ENCODE measurements at regions not wholly inside any gene's neighbourhood (a gene's known extent, or its start where the extent isn't known, plus 50 kb on each side); places are given as distances from the start of the nearest gene placed in this dataset.

DNA sequence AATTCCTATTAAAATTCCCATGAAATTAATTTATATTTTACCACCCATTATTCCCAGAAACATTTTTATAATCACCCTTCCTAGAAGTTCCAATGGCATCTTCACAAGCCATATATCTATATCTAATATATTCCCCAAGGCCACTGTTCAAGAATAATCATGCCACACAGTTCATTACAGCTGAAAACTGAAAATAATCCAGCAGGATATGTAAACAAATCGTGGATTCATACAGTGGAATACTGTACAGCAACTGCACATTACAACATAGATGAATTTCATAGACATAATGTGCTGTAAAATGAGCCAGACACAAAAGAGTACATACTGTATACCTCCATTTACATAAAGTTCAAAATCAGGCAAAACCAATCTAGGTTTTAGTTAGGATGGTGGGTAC lies 63.9 kb upstream of the SERPINE2 start:
- no peak overlapping the region for H3K4me2 ChIP-seq (ENCODE audit: control insufficient read depth, extremely low read depth, insufficient read depth, low read depth, low read length)
- peak; percentile 9 for FAIRE-seq
- H4K20me1 ChIP-seq (ENCODE audit: control insufficient read depth, extremely low read depth, insufficient read depth, low read length) = no peaks in the 10 kb centered on the region

DNA sequence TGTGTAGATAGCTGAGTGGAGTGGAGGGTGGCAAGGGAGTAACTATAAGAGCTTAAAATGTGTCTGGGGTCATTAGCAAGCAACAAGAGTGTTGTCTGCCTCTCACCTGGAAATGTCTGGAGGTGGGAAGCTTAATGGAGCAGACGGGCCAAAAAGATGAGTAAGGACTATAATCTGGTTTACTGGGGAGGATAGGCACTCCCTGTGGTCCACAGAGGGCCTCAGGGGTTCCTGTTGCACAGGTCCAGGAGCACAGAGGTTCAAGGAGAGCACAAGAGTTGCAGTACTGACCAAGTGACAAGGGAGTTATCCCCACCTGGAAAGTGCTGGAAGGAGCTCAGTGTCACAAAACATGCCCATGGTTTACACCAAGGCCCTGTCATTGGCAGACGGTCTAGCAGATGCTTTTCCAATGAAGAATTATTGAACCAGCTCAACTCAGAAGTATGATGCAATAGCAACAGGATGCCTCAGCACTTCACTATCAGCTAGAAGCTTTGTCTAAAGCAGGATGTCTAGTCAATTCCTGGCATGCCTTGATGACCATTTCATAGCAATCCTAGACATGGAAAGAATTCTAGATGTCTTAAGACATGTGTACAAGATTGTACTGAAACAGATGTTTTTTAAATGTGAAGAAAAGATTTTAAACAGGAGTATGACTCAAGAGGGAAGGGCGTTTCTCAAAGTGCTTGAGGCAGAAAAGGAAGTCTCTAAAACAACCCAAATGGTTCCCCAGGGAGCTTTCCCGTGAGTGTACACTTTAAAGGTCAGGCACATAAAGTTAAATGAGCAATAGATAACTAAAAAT lies 62.9 kb upstream of the SERPINE2 start:
- H4K20me1 ChIP-seq (ENCODE audit: control insufficient read depth, extremely low read depth, insufficient read depth, low read length) = no peaks in the 10 kb centered on the region
- H3K27me3 ChIP-seq (ENCODE audit: control insufficient read depth, extremely low read depth, insufficient read depth, low read length) = no peaks in the 10 kb centered on the region
- peak; percentile 98 for DNase-seq (ENCODE audit: low read depth, low spot score)
- H3K36me3 ChIP-seq (ENCODE audit: control insufficient read depth in 2 of 2, extremely low read depth in 1 of 2, insufficient read depth in 2 of 2, low read length in 2 of 2) = no peaks in the 10 kb centered on the region
- TF ChIP-seq, protein P1, sequence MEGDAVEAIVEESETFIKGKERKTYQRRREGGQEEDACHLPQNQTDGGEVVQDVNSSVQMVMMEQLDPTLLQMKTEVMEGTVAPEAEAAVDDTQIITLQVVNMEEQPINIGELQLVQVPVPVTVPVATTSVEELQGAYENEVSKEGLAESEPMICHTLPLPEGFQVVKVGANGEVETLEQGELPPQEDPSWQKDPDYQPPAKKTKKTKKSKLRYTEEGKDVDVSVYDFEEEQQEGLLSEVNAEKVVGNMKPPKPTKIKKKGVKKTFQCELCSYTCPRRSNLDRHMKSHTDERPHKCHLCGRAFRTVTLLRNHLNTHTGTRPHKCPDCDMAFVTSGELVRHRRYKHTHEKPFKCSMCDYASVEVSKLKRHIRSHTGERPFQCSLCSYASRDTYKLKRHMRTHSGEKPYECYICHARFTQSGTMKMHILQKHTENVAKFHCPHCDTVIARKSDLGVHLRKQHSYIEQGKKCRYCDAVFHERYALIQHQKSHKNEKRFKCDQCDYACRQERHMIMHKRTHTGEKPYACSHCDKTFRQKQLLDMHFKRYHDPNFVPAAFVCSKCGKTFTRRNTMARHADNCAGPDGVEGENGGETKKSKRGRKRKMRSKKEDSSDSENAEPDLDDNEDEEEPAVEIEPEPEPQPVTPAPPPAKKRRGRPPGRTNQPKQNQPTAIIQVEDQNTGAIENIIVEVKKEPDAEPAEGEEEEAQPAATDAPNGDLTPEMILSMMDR (optimal IDR thresholded peaks at IDR 0.05 in 1 of 3, IDR thresholded peaks at IDR 0.05 in 1 of 3, conservative IDR thresholded peaks at IDR 0.05 in 1 of 3; ENCODE audit: extremely low read depth in 1 of 3, insufficient read depth in 2 of 3, low read length in 3 of 3) = no peak
- no peak for TF ChIP-seq EZH2 (IDR thresholded peaks at IDR 0.05; ENCODE audit: low read length)
- no peaks in the 10 kb centered on the region for H3K79me2 ChIP-seq (ENCODE audit: control insufficient read depth, insufficient read depth, low read length)
- no peak overlapping the region for H3K4me3 ChIP-seq (ENCODE audit: control insufficient read depth in 2 of 3, extremely low read depth in 1 of 3, insufficient read depth in 2 of 3, low read depth in 1 of 3, low read length in 3 of 3)
- no peak overlapping the region for H3K9ac ChIP-seq (ENCODE audit: control insufficient read depth, extremely low read depth, insufficient read depth, low read length)
- H3K4me1 ChIP-seq (ENCODE audit: control insufficient read depth, extremely low read depth, insufficient read depth, low read length) = peaks cover 27% of the 10 kb centered on the region
- FAIRE-seq = peak; percentile 100
- H3K9me1 ChIP-seq (ENCODE audit: control insufficient read depth, extremely low read depth, insufficient read depth, low read length) = no peaks in the 10 kb centered on the region
- peak overlapping the region; percentile 83 for H3K27ac ChIP-seq (ENCODE audit: control insufficient read depth, insufficient read depth, low read length)
- peak overlapping the region; percentile 50 for H2AFZ ChIP-seq (ENCODE audit: control insufficient read depth, low read length)
- dilution Hi-C loops (cut with MboI; ENCODE audit: extremely low pct_ligation_motif_present, low sequenced_read_pairs) = no loop called here
- peak overlapping the region; percentile 35 for H3K4me2 ChIP-seq (ENCODE audit: control insufficient read depth, extremely low read depth, insufficient read depth, low read depth, low read length)
- no peaks in the 10 kb centered on the region for H3K9me3 ChIP-seq (ENCODE audit: control insufficient read depth, low read depth, low read length)

More for the DNA sequence above, 63.9 kb upstream of the SERPINE2 start:
- H3K79me2 ChIP-seq (ENCODE audit: control insufficient read depth, insufficient read depth, low read length) = no peaks in the 10 kb centered on the region
- no peak overlapping the region for H3K4me3 ChIP-seq (ENCODE audit: control insufficient read depth in 2 of 3, extremely low read depth in 1 of 3, insufficient read depth in 2 of 3, low read depth in 1 of 3, low read length in 3 of 3)
- peaks cover 27% of the 10 kb centered on the region for H3K4me1 ChIP-seq (ENCODE audit: control insufficient read depth, extremely low read depth, insufficient read depth, low read length)
- H3K27ac ChIP-seq (ENCODE audit: control insufficient read depth, insufficient read depth, low read length) = peak overlapping the region; percentile 83
- H3K9me1 ChIP-seq (ENCODE audit: control insufficient read depth, extremely low read depth, insufficient read depth, low read length) = no peaks in the 10 kb centered on the region
- H3K9ac ChIP-seq (ENCODE audit: control insufficient read depth, extremely low read depth, insufficient read depth, low read length) = no peak overlapping the region
- dilution Hi-C loops (cut with MboI; ENCODE audit: extremely low pct_ligation_motif_present, low sequenced_read_pairs) = no loop called here
- no peaks in the 10 kb centered on the region for H3K9me3 ChIP-seq (ENCODE audit: control insufficient read depth, low read depth, low read length)
- DNase-seq (ENCODE audit: low read depth, low spot score) = no peak
- TF ChIP-seq, protein P1 (optimal IDR thresholded peaks at IDR 0.05 in 1 of 3, IDR thresholded peaks at IDR 0.05 in 1 of 3, conservative IDR thresholded peaks at IDR 0.05 in 1 of 3; ENCODE audit: extremely low read depth in 1 of 3, insufficient read depth in 2 of 3, low read length in 3 of 3) = no peak
- no peak for TF ChIP-seq EZH2 (IDR thresholded peaks at IDR 0.05; ENCODE audit: low read length)
- H3K36me3 ChIP-seq (ENCODE audit: control insufficient read depth in 2 of 2, extremely low read depth in 1 of 2, insufficient read depth in 2 of 2, low read length in 2 of 2) = no peaks in the 10 kb centered on the region
- H3K27me3 ChIP-seq (ENCODE audit: control insufficient read depth, extremely low read depth, insufficient read depth, low read length) = no peaks in the 10 kb centered on the region
- H2AFZ ChIP-seq (ENCODE audit: control insufficient read depth, low read length) = no peak overlapping the region
